GM19328 (cell line): ENCODE measurements at regions not wholly inside any gene's neighbourhood (a gene's known extent, or its start where the extent isn't known, plus 50 kb on each side); places are given as distances from the start of the nearest gene placed in this dataset.

Experiments used
- ATAC-seq: cut with Tn5 transposase; IDR thresholded peaks from one replicate; pipeline ENCODE4 v1.9.1; 2021; ENCODE audit warnings: mild to moderate bottlenecking, moderate library complexity; ENCODE audit not compliant: unreplicated experiment

DNA sequence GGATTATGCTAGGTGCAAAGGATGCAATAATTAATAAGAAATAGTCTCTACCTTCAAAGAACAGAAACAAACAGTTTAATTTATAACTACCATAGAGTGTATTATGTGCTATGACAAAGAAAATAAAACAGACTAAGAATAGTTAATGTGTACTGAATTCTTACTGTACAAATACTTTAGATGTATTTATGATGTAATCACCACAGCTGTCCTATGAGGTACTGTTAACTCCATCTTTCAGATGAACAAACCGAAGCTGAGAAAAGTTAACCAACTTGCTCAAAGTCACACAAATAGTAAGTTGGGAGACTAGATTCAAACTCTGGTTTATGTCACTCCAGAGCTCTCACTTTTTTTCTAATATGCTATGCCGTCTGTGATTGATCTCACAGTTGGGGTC lies 77.0 kb upstream of the FGGY start:
- ATAC-seq: no peak

DNA sequence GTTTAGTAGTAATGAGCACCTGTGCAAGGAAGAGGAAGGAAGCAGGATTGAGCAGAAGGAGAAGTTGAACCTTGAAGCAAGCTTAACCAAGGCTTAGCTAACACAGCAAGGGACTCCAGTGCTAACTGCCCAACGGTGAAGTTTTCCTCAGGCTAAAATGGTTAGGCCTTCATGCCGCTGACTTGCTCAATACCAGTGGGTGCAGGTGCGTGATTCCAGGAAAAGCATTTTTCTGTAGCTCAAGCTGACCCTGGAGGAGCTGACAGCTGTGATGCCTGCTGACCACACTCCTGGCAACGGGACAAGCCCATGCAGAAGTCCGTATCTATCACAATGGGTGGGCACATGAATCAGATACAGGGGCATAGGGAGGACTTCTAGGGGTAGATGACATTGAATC lies 76.5 kb upstream of the FGGY start:
- no peak for ATAC-seq

DNA sequence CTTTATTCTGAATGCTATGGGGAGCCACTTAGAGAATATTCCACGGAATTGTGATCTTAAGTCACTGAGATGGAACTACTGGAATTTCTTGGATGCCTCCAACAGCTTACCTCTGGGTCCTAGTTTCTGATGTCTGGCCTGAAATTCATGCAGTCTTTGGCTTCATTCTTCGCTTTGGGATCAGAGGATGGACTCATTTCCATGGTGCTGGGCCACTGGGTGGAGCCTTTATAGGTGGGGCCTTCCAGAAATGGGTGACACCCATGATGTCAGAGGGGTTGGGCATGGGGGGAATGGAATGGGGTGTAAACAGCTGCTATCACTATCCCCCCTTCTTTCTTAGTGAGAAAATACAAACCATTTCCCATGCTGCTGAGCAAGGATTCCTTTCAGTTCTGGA lies 73.7 kb upstream of the FGGY start:
- no peak for ATAC-seq

DNA sequence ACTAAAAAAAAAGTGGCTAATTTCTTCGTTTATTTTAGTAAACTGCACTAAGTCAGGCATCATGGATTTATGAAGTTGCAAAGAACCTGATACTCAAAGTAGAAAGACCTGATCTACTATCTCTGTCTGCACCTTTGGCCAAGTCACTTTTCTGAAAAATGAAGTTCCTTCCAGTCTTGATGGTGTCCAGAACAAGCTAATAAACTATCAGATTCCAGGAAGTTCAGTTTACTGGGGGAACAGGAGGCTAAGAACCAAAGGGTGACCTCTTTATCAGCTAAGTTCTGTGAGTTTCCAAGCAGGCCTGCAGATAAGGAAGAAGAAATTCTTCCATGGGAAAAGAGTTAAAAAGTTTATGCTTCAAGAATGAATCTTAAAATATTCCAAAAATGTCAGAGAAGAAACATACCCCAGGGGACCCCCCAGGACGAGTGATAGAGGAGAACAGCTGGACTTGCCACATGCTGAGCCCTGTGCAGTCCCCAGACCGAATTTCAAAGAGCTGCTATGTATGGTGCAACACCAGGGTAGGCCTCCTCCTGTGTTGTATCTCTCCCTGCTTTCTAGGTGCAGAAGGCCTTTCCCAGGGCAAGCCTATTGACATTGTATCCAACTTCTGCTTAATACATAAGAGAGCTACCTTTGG lies 72.8 kb upstream of the FGGY start:
- ATAC-seq: no peak

DNA sequence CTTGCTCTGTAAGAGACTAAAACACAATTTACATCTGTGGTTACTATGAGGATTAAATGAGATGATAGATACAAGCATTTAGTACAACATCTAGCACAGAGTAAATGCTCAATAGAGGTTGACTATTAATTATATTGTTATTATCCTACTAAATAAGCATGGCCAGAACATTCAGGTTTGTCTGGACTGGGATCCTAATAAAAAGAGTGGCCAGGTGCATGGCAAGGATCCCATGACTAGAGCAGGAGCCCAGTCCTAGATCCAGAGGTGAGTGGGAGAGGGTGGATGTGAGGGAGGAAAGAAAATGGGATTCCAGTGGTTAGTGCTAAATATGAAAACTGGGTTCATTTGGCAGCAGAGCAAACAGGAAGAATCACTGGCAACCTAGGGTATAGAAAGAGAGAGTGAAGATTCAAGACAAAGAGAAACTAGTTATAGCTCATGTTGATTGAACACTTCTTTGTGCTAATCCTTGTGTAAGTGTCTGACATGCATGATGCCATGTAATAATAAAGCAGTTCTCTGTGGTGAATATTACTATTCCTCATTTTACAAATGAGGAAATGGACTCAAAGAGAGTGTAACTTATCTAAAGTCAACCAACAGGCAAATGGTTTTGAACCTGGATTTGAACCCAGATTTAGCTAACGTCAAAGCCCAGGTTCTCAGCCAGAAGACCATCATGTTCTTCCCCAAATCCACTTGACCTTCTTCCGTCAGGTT lies 71.1 kb upstream of the FGGY start:
- no peak for ATAC-seq

DNA sequence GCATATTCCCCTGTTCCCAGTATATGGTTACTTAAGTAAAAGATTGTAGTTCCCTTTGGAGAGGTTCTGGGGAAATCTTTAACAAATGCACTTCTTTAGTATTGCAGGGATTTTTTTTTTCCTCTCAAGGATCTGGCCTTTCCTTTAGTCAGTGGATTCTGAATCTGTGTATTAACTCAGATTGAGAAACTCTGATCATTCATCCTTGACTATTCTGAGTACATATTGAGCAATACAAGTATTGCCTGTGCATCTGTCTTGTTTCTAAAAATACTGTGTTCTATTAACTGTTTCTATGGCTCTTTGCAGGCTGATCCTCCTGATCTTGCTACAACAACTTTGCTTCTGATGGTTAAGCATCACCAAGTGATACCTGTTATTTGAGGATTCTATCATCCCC lies 67.8 kb upstream of the FGGY start:
- ATAC-seq: no peak

DNA sequence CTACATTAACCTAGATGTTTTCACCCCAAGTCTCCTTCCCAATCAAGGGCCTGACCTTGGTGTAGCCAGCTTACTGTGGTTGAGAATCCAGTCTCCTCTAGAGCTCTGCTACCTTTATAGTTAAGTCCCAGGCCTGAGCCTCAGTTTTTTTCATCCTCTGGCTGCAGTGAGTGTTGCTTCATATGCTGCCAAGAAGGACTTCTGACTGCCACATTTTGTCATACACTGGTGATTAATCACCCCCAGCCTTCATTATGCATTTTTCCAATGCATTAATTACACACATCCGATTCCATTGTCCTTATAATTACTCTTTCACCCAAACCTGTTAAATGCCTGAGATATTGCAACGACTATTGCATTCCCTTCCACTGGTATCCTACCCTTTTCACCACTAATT lies 66.3 kb upstream of the FGGY start:
- ATAC-seq: no peak

DNA sequence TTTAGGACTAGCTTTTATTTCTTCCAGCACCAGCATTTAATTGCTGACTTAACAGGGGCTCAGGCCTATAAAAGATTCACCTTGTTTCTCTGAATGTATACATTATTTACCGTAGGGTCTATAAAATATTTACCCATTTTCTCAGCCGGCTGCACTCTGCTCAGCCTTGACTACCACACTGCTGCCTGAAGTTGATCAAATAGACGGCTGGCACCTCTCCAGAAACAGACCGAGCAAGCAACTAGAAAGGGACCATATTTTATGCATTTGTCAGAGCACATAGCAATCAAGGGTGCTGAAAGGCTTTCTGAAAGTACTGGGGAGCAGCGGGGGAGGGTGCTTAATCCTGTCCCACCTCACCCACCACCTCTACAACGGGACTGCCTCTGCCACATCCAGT lies 64.7 kb upstream of the FGGY start:
- ATAC-seq: no peak

DNA sequence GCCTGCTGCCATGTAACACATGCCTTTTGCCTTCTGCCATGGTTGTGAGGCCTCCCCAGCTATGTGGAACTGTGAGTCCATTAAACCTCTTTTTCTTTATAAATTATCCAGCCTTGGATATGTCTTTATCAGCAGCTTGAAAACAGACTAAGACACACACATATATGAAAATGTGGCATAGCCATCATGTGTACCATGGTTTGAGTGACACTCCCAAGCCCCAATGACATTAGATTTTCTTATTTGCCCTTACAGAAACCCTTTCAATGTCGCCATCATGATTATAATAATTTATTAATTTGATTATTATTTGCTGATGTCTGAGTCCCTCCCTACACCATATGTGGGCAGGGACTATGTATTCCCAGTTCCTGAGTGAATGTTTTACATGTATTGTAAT lies 63.5 kb upstream of the FGGY start:
- no peak for ATAC-seq

DNA sequence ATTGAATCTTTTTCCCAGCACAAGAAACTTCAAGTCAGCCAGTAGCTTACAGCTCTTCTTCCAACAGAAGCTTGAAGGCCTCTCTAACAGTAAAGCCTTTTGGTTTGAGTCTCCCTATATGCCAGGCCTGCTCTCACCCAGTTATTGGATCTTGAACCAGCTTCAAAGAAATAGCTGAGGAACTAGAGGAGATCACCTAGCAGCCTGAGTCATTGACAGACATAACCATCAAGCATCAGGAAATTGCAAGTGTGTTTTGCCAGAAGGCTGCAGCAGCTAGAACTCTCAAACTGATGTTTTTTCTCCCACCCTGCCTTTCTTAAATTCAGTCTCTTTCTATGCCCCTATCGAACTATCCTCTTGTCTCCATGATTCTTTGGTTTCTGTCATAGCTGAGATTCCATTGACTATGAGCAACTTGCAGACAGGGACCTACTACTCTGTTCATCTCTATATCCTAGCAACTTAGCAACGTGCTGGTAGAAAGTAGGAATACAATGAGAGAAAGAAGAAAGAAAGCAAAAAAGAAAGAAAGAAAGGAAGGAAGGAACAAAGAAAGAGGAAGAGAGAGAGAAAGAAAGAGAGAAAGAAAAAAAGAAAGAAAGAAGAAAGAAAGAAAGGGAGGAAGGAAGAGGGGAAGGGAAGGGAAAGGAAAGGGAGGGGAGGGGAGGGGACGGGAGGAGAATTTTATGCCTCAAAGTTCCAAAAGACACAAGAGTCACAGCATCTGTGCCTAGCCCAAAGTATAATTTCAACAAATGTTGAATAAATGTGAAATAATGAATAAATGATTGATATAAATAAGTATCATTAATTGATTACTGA lies 60.0 kb upstream of the FGGY start:
- no peak for ATAC-seq

DNA sequence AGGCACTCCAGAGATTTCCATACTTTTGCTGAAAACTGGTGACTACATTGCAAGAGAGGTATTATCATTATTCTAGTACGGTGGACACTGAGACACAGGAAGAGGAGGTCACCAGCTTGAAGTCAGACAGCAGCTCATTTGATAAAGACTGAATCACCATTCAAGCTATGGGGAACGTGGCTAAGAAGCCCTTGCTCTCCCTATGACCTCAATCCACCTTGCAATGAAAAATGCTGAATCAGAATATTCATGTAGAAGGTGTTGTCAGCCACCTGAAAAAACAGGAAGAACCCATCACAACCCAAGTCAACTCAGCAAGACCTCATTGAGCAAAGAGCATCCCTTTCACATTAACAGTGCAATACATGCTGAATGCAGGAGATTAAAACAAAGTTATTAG lies 59.0 kb upstream of the FGGY start:
- no peak for ATAC-seq

DNA sequence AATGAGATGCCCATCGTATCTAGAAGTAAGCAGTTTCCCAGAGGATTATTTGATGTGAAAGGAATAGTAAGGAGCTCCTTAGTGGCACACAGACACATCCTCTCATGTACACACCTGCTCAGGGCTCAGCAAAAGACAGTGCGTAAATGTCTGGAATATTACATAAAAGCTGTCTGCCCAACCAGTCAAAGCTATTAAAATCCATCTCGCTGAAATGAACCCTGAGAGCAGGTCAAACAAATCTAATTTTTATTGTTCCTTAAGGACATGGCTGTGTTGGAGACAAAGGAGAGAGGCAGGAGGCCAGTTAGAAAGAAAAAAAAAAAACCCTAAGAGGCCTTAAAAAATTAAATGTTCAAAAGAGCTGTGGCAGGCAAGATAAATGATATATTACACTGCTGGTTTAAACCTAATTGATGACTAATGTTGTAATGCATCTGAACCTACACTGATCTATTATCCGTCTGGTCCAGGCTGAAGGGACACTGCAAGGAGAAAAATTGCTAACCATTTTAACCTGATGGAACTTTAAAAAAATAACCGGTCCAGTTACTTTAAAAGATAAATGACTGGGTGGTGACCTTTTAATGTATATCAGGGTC lies 58.5 kb upstream of the FGGY start:
- no peak for ATAC-seq

DNA sequence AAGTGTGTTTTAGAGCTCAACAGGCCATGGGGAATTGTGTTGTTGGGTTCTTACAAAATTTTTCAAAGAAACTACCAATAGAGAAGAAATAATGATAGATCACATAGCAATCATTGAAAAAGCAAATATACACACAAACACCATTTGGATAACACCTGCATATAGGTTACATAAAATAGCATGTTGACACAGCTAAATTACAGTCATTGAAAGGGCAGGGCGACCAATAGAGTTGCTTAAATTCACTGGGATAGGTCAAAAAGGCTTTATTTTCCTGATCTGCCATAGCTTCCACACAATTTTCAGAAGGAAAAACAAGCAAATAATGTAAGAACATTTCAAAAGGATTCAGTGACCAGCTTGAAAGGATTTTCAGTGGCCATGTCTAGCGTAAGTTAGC lies 57.9 kb upstream of the FGGY start:
- no peak for ATAC-seq

DNA sequence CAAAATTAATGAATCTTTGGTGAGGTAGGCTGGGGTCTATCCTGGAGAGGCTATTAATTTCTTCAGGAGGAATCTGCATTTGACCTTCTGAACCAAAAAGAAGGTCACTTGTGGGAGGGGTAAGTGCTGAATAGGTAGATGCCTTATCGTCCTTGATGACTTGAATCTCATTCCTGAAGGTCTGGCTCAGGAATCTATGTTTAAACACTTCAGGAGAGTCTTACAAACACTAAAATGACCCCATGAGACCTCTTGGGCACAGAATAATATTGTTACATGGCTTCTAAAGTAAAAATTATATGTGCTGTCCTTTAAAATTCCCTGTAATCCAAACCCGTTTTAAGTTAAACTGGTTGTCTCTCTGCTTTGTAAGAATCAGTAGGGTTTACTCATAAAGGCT lies 55.0 kb upstream of the FGGY start:
- no peak for ATAC-seq

DNA sequence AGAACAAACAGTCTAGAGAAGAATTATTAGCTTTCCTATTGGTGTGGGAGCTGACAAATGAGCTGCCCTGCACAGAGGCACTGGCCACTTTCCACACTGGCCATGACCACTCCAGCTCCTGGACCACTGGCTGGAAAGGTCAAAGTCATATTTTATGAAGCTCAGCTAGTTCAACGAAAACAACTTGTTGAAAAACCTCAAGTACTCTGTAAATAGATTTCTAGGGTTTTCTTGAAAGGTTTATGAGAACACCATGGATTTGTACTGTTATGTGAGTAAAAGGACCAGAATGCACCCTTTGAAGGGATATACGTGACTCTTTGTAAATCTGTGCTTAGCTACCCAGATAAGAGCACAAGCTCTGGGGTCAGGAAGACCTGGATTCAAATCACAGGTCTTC lies 54.5 kb upstream of the FGGY start:
- ATAC-seq: no peak

DNA sequence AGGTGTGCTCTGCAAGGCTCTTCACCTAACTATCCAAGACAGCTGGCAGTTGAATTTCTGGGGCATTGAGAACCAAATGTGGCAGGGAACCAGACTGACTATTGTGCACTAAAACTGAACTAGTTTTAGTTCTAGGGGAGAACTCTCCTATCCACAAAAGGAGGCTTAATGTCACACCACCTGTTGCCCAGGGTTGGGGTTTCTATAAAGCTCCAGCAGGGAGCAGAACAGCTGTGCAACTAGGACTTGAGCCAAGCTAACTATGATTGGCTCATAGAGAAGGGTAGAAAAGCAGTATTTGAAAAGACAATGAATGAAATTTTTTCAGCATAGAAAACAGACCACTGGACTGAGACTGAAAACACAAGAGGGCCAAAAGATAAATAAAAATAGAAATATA lies 53.3 kb upstream of the FGGY start:
- no peak for ATAC-seq

DNA sequence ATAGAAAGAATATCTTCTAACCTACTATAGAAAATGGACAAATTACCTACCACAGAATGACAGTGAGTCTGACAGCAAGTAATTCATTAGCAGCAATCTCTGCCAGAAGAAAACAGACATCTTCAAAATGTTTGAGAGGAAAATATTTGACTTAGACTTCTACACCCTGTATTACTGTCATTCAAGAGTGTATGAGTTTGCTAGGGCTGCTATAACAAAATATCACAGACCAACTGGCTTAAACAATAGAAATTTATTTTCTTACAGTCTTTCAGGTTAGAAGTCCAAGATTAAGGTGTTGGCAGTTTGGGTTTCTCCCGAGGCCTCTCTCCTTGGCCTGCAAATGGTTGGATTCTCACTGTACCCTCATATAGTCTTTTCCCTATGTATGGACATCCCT lies 52.9 kb upstream of the FGGY start:
- no peak for ATAC-seq

DNA sequence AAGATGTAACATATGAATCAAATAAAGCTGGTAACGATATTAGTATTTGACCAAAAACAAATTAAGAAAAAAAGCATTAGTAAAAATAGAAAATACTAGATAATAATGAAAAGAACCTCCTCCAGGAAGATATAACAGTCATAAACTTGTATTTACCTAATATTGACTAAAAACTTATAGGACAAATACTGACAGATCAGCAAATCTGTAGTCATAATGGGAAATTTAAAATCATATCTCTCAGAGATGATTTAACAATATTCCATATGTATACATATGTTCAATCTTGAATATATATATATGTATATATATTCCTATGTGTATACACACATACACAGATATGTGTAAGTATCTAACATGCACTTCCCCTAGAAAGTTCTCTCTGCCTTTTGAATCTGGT lies 52.0 kb upstream of the FGGY start:
- ATAC-seq: no peak
